Urinary bladder (tissue), 3 donors: ENCODE measurements at regions not wholly inside any gene's neighbourhood (a gene's known extent, or its start where the extent isn't known, plus 50 kb on each side); places are given as distances from the start of the nearest gene placed in this dataset.

Experiments used
- DNase-seq: peaks from one replicate; pipeline ENCODE4 v3.0.0-alpha.2; 2015; ENCODE audit errors: extremely low spot score
- H3K27ac ChIP-seq: one replicate; pipeline ENCODE4 v1.5.1; 2013; ENCODE audit warnings: low read depth, mild to moderate bottlenecking, moderate library complexity
- H3K36me3 ChIP-seq: one replicate; pipeline ENCODE4 v1.6.1; 2013; ENCODE audit warnings: mild to moderate bottlenecking, moderate library complexity; ENCODE audit not compliant: insufficient read depth
- H3K4me1 ChIP-seq: one replicate; pipeline ENCODE4 v1.6.1; 2013; ENCODE audit warnings: mild to moderate bottlenecking, moderate library complexity; ENCODE audit not compliant: insufficient read depth
- H3K4me3 ChIP-seq: one replicate; pipeline ENCODE4 v1.5.1; 2013; ENCODE audit warnings: low read depth, low read length
- WGBS: extraction: QIAGEN DNeasy Blood & Tissue Kit; methylation state at CpG from one replicate; pipeline ENCODE4 v1.1.7; 2013; 5-methylcytosine and 5-hydroxymethylcytosine counted together
- donor health status: healthy with polysubstance abuse.
- donor health status: healthy.

GRCh38 chr22:47586038-47586437 is 823.6 kb downstream of the TBC1D22A start:
- DNase-seq, result no peak
- no peaks in the 10 kb centered on the region for H3K36me3 ChIP-seq
- no peak overlapping the region for H3K4me3 ChIP-seq
- H3K27ac ChIP-seq, result no peak overlapping the region
- H3K4me1 ChIP-seq, result no peaks in the 10 kb centered on the region
- WGBS, result 90% methylated on average over 3 of the region's 3 CpGs

- no peak for DNase-seq
- H3K4me1 ChIP-seq, result no peaks in the 10 kb centered on the region
- 80% methylated on average over 2 of the region's 2 CpGs for WGBS
- no peak overlapping the region for H3K4me3 ChIP-seq
- H3K36me3 ChIP-seq, result no peaks in the 10 kb centered on the region
- no peak overlapping the region for H3K27ac ChIP-seq
Measured at GRCh38 chr22:47583959-47584562, 821.6 kb downstream of the TBC1D22A start.

- H3K36me3 ChIP-seq, result no peaks in the 10 kb centered on the region
- H3K4me1 ChIP-seq, result no peaks in the 10 kb centered on the region
- WGBS, result 62% methylated on average over 1 of the region's 1 CpG
- no peak overlapping the region for H3K4me3 ChIP-seq
- no peak for DNase-seq
- H3K27ac ChIP-seq, result no peak overlapping the region
Measured at GRCh38 chr22:47582067-47582466, 819.6 kb downstream of the TBC1D22A start.

- Histone ChIP-seq H3K4me3 (no peak overlapping the region), H3K4me1 (no peaks in the 10 kb centered on the region), H3K27ac (no peak overlapping the region), H3K36me3 (no peaks in the 10 kb centered on the region)
- no peak for DNase-seq
Measured at GRCh38 chr22:47580121-47580520, 817.7 kb downstream of the TBC1D22A start.

- Histone ChIP-seq H3K27ac (no peak overlapping the region), H3K4me3 (no peak overlapping the region), H3K4me1 (no peaks in the 10 kb centered on the region), H3K36me3 (no peaks in the 10 kb centered on the region)
- DNase-seq, result no peak
- 66% methylated on average over 3 of the region's 3 CpGs for WGBS
Measured at GRCh38 chr22:47576908-47577307, 814.5 kb downstream of the TBC1D22A start.

- Histone ChIP-seq H3K4me3 (no peak overlapping the region), H3K4me1 (no peaks in the 10 kb centered on the region), H3K36me3 (no peaks in the 10 kb centered on the region), H3K27ac (no peak overlapping the region)
- DNase-seq, result no peak
- WGBS, result 80% methylated on average over 11 of the region's 11 CpGs
Measured at GRCh38 chr22:47575291-47575690, 812.8 kb downstream of the TBC1D22A start.

- no peak for DNase-seq
- Histone ChIP-seq H3K36me3 (no peaks in the 10 kb centered on the region), H3K27ac (no peak overlapping the region), H3K4me1 (no peaks in the 10 kb centered on the region), H3K4me3 (no peak overlapping the region)
- 93% methylated on average over 4 of the region's 4 CpGs for WGBS
Measured at GRCh38 chr22:47574556-47574955, 812.1 kb downstream of the TBC1D22A start.

GRCh38 chr22:47573141-47573540 is 810.7 kb downstream of the TBC1D22A start:
- H3K36me3 ChIP-seq, result no peaks in the 10 kb centered on the region
- H3K4me1 ChIP-seq, result no peaks in the 10 kb centered on the region
- WGBS, result 69% methylated on average over 7 of the region's 7 CpGs
- H3K27ac ChIP-seq, result no peak overlapping the region
- DNase-seq, result no peak
- H3K4me3 ChIP-seq, result no peak overlapping the region

- Histone ChIP-seq H3K27ac (no peak overlapping the region), H3K4me3 (no peak overlapping the region), H3K36me3 (no peaks in the 10 kb centered on the region), H3K4me1 (no peaks in the 10 kb centered on the region)
- DNase-seq, result no peak
- 93% methylated on average over 12 of the region's 12 CpGs for WGBS
Measured at GRCh38 chr22:47572443-47572842, 810.0 kb downstream of the TBC1D22A start.

GRCh38 chr22:47571616-47572015 is 809.2 kb downstream of the TBC1D22A start:
- Histone ChIP-seq H3K36me3 (no peaks in the 10 kb centered on the region), H3K4me1 (no peaks in the 10 kb centered on the region), H3K27ac (no peak overlapping the region), H3K4me3 (no peak overlapping the region)
- DNase-seq, result no peak
- WGBS, result 91% methylated on average over 5 of the region's 5 CpGs

- Histone ChIP-seq H3K36me3 (no peaks in the 10 kb centered on the region), H3K27ac (no peak overlapping the region), H3K4me3 (no peak overlapping the region), H3K4me1 (no peaks in the 10 kb centered on the region)
- WGBS, result 92% methylated on average over 5 of the region's 5 CpGs
- no peak for DNase-seq
Measured at GRCh38 chr22:47570851-47571250, 808.4 kb downstream of the TBC1D22A start.

GRCh38 chr22:47570300-47570685 is 807.8 kb downstream of the TBC1D22A start:
- no peaks in the 10 kb centered on the region for H3K36me3 ChIP-seq
- H3K4me3 ChIP-seq, result no peak overlapping the region
- H3K4me1 ChIP-seq, result no peaks in the 10 kb centered on the region
- no peak overlapping the region for H3K27ac ChIP-seq
- DNase-seq, result no peak
- WGBS, result 90% methylated on average over 14 of the region's 14 CpGs

- 91% methylated on average over 17 of the region's 17 CpGs for WGBS
- Histone ChIP-seq H3K36me3 (no peaks in the 10 kb centered on the region), H3K4me1 (no peaks in the 10 kb centered on the region), H3K4me3 (no peak overlapping the region), H3K27ac (no peak overlapping the region)
- no peak for DNase-seq
Measured at GRCh38 chr22:47569389-47570299, 807.2 kb downstream of the TBC1D22A start.

- no peaks in the 10 kb centered on the region for H3K4me1 ChIP-seq
- no peak for DNase-seq
- no peak overlapping the region for H3K4me3 ChIP-seq
- H3K36me3 ChIP-seq, result no peaks in the 10 kb centered on the region
- WGBS, result 92% methylated on average over 8 of the region's 8 CpGs
- no peak overlapping the region for H3K27ac ChIP-seq
Measured at GRCh38 chr22:47568700-47569099, 806.2 kb downstream of the TBC1D22A start.
